A673 (cell line): ENCODE measurements at regions not wholly inside any gene's neighbourhood (a gene's known extent, or its start where the extent isn't known, plus 50 kb on each side); places are given as distances from the start of the nearest gene placed in this dataset.

ENCODE experiments used
- CTCF ChIP-seq: fragments of 300-800, 200-600 bp; sonication (generic); conservative IDR thresholded peaks from 2 replicates; pipeline ENCODE4 v1.5.1; 2017; ENCODE audit warnings: low read depth, mild to moderate bottlenecking, antibody characterized with exemption, low read length, moderate library complexity, mixed read lengths
- EZH2 ChIP-seq: fragments of 200-600 bp; sonication (generic); IDR thresholded peaks from 2 replicates; pipeline ENCODE4 v1.6.1; 2017; ENCODE audit warnings: borderline replicate concordance, low read depth, mild to moderate bottlenecking, mixed read lengths, antibody characterized with exemption, low read length; ENCODE audit not compliant: poor library complexity, severe bottlenecking

- TF ChIP-seq CTCF (no peak), EZH2 (no peak)
Observed at GRCh38 chr5:3320317-3320875, 275.2 kb upstream of the IRX1 start.
